ENCODE measurements at regions not wholly inside any gene's neighbourhood (a gene's known extent, or its start where the extent isn't known, plus 50 kb on each side); places are given as distances from the start of the nearest gene placed in this dataset.

DNA sequence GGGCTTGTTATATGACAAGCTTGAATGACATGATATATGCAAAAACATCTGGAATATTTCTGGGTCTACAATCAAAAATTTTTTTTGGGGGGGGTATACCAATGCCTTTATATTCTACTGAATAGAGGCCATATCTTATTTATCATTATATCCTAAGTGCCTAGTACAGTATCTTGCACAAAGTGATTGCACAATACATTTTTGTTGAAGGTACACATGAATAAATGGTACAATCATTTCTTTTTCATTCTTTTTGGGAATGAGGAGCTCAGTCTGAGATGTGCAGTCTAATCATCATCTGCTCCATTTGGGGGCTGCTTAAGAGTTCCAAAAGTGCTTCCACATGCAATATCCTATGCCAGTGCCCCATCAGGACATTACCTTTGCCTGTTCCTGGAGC, 214.6 kb downstream of the KIF20B start:
- no peak for DNase-seq (ENCODE audit: low read depth, low spot score)
- ATAC-seq: no peak
- no peak overlapping the region for H3K4me3 ChIP-seq (ENCODE audit: low read depth in 2 of 2, low read length in 2 of 2)
- POLR2A ChIA-PET: no interaction called here
- intact Hi-C loops (cut with micrococcal nuclease; ENCODE audit: unreplicated experiment): no loop called here
- BruUV-seq (replicated peaks): no TSS peak
- TF ChIP-seq TCF7L2 (IDR thresholded peaks at IDR 0.05; ENCODE audit: low read depth, low read length) (no peak), SIN3A (IDR thresholded peaks at IDR 0.05; ENCODE audit: borderline replicate concordance, insufficient read depth, low read depth, low read length) (no peak), POLR2AphosphoS5 (IDR thresholded peaks at IDR 0.05; ENCODE audit: low read depth, low read length) (no peak)
- TF ChIP-seq, protein P1, sequence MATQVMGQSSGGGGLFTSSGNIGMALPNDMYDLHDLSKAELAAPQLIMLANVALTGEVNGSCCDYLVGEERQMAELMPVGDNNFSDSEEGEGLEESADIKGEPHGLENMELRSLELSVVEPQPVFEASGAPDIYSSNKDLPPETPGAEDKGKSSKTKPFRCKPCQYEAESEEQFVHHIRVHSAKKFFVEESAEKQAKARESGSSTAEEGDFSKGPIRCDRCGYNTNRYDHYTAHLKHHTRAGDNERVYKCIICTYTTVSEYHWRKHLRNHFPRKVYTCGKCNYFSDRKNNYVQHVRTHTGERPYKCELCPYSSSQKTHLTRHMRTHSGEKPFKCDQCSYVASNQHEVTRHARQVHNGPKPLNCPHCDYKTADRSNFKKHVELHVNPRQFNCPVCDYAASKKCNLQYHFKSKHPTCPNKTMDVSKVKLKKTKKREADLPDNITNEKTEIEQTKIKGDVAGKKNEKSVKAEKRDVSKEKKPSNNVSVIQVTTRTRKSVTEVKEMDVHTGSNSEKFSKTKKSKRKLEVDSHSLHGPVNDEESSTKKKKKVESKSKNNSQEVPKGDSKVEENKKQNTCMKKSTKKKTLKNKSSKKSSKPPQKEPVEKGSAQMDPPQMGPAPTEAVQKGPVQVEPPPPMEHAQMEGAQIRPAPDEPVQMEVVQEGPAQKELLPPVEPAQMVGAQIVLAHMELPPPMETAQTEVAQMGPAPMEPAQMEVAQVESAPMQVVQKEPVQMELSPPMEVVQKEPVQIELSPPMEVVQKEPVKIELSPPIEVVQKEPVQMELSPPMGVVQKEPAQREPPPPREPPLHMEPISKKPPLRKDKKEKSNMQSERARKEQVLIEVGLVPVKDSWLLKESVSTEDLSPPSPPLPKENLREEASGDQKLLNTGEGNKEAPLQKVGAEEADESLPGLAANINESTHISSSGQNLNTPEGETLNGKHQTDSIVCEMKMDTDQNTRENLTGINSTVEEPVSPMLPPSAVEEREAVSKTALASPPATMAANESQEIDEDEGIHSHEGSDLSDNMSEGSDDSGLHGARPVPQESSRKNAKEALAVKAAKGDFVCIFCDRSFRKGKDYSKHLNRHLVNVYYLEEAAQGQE (IDR thresholded peaks at IDR 0.05; ENCODE audit: insufficient read depth in 1 of 2, low read depth in 2 of 2, low read length in 1 of 2): no peak
- TF ChIP-seq, protein P2, sequence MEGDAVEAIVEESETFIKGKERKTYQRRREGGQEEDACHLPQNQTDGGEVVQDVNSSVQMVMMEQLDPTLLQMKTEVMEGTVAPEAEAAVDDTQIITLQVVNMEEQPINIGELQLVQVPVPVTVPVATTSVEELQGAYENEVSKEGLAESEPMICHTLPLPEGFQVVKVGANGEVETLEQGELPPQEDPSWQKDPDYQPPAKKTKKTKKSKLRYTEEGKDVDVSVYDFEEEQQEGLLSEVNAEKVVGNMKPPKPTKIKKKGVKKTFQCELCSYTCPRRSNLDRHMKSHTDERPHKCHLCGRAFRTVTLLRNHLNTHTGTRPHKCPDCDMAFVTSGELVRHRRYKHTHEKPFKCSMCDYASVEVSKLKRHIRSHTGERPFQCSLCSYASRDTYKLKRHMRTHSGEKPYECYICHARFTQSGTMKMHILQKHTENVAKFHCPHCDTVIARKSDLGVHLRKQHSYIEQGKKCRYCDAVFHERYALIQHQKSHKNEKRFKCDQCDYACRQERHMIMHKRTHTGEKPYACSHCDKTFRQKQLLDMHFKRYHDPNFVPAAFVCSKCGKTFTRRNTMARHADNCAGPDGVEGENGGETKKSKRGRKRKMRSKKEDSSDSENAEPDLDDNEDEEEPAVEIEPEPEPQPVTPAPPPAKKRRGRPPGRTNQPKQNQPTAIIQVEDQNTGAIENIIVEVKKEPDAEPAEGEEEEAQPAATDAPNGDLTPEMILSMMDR (IDR thresholded peaks at IDR 0.05): no peak
- no peak overlapping the region for H3K27ac ChIP-seq (ENCODE audit: low read length)
- in situ Hi-C loops (cut with HindIII; ENCODE audit: low pct_unique_long_range_greater_than_20kb, low sequenced_read_pairs): no loop called here
- CTCF ChIA-PET: no interaction called here
- no peaks in the 10 kb centered on the region for H3K9me3 ChIP-seq (ENCODE audit: control insufficient read depth, insufficient read depth, low read depth, low read length)
- no peaks in the 10 kb centered on the region for H3K27me3 ChIP-seq (ENCODE audit: control insufficient read depth, insufficient read depth, low read length)
- H3K4me1 ChIP-seq (ENCODE audit: control insufficient read depth, insufficient read depth, low read length): no peaks in the 10 kb centered on the region
- no peaks in the 10 kb centered on the region for H3K36me3 ChIP-seq (ENCODE audit: control insufficient read depth, insufficient read depth, low read length)

DNA sequence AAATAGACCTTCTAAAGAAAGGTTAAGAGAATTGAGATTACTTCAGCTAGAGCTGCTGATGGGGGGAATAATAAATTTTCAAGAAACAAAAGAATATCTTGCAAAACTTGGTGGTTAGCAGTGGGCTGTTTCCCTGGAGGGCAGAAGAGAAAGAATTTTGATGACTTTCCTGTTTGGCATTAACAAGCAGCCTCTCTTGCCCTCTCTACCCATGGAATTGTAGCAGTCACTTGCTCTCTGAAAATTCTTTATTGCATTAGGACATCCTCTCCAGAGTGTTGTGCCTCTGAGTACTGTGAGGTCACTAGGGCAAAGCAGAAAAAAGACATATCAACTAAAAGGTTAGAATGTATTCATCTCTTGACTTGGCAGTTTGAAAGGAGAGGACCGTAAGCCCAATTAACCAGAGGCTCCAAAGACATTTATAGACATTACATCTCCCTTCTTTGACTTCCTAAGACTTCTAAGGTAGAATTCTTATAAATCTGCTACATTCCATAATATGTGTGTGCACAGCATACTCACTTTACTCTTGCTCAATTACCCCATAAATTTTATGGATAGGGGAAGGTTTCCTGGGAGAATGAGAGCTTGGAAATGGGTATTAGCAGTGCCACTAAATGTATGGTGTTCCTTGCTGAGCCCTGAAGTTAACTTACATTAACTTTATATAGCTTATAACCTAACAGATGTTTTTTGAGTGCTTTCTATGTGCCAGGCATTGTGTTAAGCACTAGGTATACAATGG, 215.3 kb downstream of the KIF20B start:
- ChIA-PET CTCF (no interaction called here), POLR2A (no interaction called here)
- no peak for DNase-seq (ENCODE audit: low read depth, low spot score)

More for the DNA sequence above, 215.3 kb downstream of the KIF20B start:
- no peak for ATAC-seq
- H3K4me1 ChIP-seq (ENCODE audit: control insufficient read depth, insufficient read depth, low read length): no peaks in the 10 kb centered on the region
- H3K36me3 ChIP-seq (ENCODE audit: control insufficient read depth, insufficient read depth, low read length): no peaks in the 10 kb centered on the region
- no peaks in the 10 kb centered on the region for H3K27me3 ChIP-seq (ENCODE audit: control insufficient read depth, insufficient read depth, low read length)
- TF ChIP-seq, protein P2 (IDR thresholded peaks at IDR 0.05): no peak
- TF ChIP-seq, protein P1 (IDR thresholded peaks at IDR 0.05; ENCODE audit: insufficient read depth in 1 of 2, low read depth in 2 of 2, low read length in 1 of 2): no peak
- TF ChIP-seq POLR2AphosphoS5 (IDR thresholded peaks at IDR 0.05; ENCODE audit: low read depth, low read length) (no peak), SIN3A (IDR thresholded peaks at IDR 0.05; ENCODE audit: borderline replicate concordance, insufficient read depth, low read depth, low read length) (no peak), TCF7L2 (IDR thresholded peaks at IDR 0.05; ENCODE audit: low read depth, low read length) (no peak)
- no TSS peak for BruUV-seq (replicated peaks)
- in situ Hi-C loops (cut with HindIII; ENCODE audit: low pct_unique_long_range_greater_than_20kb, low sequenced_read_pairs): no loop called here
- intact Hi-C loops (cut with micrococcal nuclease; ENCODE audit: unreplicated experiment): no loop called here
- no peaks in the 10 kb centered on the region for H3K9me3 ChIP-seq (ENCODE audit: control insufficient read depth, insufficient read depth, low read depth, low read length)
- H3K4me3 ChIP-seq (ENCODE audit: low read depth in 2 of 2, low read length in 2 of 2): no peak overlapping the region
- no peak overlapping the region for H3K27ac ChIP-seq (ENCODE audit: low read length)

Measured in Panc1 (cell line).